D721Med (cell line): ENCODE measurements at regions not wholly inside any gene's neighbourhood (a gene's known extent, or its start where the extent isn't known, plus 50 kb on each side); places are given as distances from the start of the nearest gene placed in this dataset.

Source experiments
- DNase-seq: peaks from one replicate; pipeline ENCODE4 v3.0.0; 2011; ENCODE audit warnings: low spot score; ENCODE audit not compliant: insufficient read length
- FAIRE-seq: peaks from 2 replicates; lab custom pipeline; 2011; peaks lifted over from hg19 to GRCh38; lab: Jason Lieb, UNC
- CTCF ChIP-seq: IDR thresholded peaks from 2 replicates; pipeline ENCODE4 v1.5.1; 2012; ENCODE audit warnings: mild to moderate bottlenecking, control low read depth; ENCODE audit not compliant: insufficient read depth; ENCODE audit errors: missing control alignments

- no peak for TF ChIP-seq CTCF
- FAIRE-seq: no peak
- no peak for DNase-seq
Measured at GRCh38 chr3:61311044-61311443, 59.8 kb upstream of the FHIT start.

- TF ChIP-seq CTCF: no peak
- DNase-seq (no peak), FAIRE-seq (no peak)
Measured at GRCh38 chr3:61315871-61316270, 64.6 kb upstream of the FHIT start.

DNA sequence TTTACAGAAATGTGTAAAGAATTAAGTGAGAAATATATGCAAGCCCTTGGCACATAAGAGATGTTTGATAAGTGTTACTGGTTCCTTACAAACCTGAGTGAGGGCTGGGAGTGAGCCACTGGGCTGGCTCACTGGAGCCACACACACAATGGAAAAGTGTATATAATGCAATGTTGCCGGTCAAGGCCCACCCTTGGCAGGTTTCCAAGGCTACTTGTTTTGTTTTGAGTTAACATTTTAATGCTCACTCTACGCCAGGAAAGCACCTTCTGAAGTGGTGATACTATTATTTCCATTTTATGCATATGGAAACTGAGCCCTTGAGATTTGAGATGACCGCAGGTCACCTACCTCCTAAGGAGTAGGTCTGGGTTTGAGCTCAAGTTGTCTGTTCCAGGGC lies 71.8 kb upstream of the FHIT start:
- no peak for TF ChIP-seq CTCF
- DNase-seq: no peak

GRCh38 chr3:61331929-61332552 lies 80.8 kb upstream of the FHIT start:
- no peak for DNase-seq
- FAIRE-seq: no peak
- TF ChIP-seq CTCF: no peak

More for the DNA sequence above, 71.8 kb upstream of the FHIT start:
- FAIRE-seq: no peak

DNA sequence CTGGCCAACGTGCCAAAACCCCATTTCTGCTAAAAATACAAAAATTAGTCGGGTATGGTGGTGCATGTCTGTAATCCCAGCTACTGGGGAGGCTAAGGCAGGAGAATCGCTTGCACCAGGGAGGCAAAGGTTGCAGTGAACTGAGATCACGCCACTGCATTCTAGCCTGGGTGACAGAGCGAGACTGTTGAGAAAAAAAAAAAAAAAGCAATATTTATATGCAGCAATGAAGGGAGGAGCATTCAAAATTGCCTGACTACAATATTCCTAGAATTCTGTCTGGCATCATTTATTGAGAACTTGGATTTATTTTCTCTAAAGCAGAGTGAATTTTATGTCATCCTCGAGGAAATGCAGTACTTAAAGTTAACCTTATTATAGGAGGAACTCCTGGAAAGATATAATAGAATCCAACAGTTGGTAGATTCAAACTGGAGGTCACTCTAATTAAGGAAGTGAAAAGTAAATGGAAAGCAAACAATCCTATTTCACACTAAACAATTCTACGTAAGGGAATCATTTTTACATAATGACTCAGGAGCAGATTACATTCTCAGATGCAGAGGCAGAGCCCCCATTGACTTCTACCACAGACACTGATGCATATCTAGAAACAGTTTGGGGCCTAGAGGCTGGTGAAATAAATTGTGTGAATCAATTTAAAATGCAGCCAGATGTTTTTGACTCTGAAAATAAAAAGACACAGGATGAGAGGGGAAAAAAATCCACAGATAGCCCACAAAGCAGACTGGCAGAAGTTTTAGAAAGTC lies 82.1 kb upstream of the FHIT start:
- DNase-seq (no peak), FAIRE-seq (no peak)
- TF ChIP-seq CTCF: no peak

DNA sequence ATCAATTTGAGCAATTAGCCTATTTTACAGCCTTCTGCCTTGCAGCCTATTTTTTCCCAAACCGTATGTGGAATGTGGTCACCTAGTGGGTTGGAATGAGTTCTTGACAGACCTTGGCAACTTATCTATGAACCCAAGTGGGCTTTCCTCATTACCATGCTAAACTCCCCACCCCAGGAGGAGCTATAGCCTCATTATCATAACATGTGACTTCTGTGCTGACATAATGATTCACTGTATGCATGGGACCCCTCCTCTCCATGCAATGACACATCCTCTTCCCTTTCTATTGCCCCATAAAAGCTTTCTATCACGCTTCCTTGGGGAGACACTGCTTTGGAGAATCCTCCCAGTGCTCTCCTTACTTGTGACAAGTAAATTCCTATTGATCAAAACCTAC lies 83.5 kb upstream of the FHIT start:
- no peak for TF ChIP-seq CTCF
- FAIRE-seq: no peak

GRCh38 chr3:61340931-61341461 lies 89.7 kb upstream of the FHIT start:
- no peak for TF ChIP-seq CTCF
- DNase-seq (no peak), FAIRE-seq (no peak)

More for the DNA sequence above, 83.5 kb upstream of the FHIT start:
- DNase-seq: no peak
